Brain microvascular endothelial cell (primary cell): ENCODE measurements at regions not wholly inside any gene's neighbourhood (a gene's known extent, or its start where the extent isn't known, plus 50 kb on each side); places are given as distances from the start of the nearest gene placed in this dataset.
"Not testable (repeated sequence)": the region's sequence is repeated elsewhere in the genome, so short reads cannot be mapped to it uniquely, and the experiment has no call there.

ENCODE experiments used
- DNase-seq: peaks from one replicate; pipeline ENCODE4 v3.0.0-alpha.2; 2020
- H3K27ac ChIP-seq: fragments of 250-450 bp; sonication (Bioruptor Pico); 2 replicates; pipeline ENCODE4 v1.5.1; 2020; ENCODE audit warnings: mild to moderate bottlenecking, moderate library complexity
- H3K27me3 ChIP-seq: fragments of 250-450 bp; sonication (Bioruptor Pico); replicated peaks from 2 replicates; pipeline ENCODE4 v1.5.1; 2020; ENCODE audit warnings: mild to moderate bottlenecking
- H3K36me3 ChIP-seq: fragments of 250-450 bp; sonication (Bioruptor Pico); replicated peaks from 2 replicates; pipeline ENCODE4 v1.5.1; 2020; ENCODE audit warnings: mild to moderate bottlenecking
- H3K4me3 ChIP-seq: 2 replicates; pipeline ENCODE4 v1.5.1; 2011; ENCODE audit warnings: low read depth, mild to moderate bottlenecking, control low read depth, low read length, moderate library complexity
- CTCF ChIP-seq: IDR thresholded peaks from 2 replicates; pipeline ENCODE4 v1.5.1; 2011; ENCODE audit warnings: low read depth, mild to moderate bottlenecking, moderate library complexity, low read length, control low read depth, inconsistent platforms; ENCODE audit errors: missing control alignments
- in situ Hi-C: cut with HindIII; loops from 2 replicates; pipeline ENCODE4 v1.10.0; 2017; ENCODE audit warnings: low sequenced_read_pairs, low pct_ligation_motif_present

GRCh38 chr2:193371200-193371599 is 1176.5 kb upstream of the TMEFF2 start:
- no peak for TF ChIP-seq CTCF
- Histone ChIP-seq H3K27ac (no peak overlapping the region), H3K4me3 (no peak overlapping the region), H3K27me3 (no peaks in the 10 kb centered on the region), H3K36me3 (no peaks in the 10 kb centered on the region)
- in situ Hi-C loops: no loop called here
- no peak for DNase-seq

DNA sequence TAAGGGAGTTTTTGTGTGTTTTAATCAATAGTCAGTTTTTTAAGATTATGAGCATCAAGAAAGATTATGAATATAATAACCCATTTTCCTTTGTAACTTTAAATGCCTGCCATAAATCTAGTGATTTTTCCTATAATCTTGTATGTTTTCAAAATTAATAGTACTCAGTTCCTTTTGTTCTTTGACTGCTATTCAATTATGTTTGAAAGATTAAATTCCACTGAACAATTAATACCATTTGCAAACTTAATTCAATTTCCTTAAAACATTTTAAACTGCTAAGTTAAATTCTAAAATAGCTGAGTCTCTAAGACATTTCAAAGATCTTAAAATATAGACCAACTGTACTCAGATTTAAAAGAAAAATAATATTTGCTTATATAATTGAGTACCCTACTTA is 1173.9 kb upstream of the TMEFF2 start:
- TF ChIP-seq CTCF: no peak
- no peak for DNase-seq
- Histone ChIP-seq H3K27me3 (no peaks in the 10 kb centered on the region), H3K27ac (no peak overlapping the region), H3K4me3 (no peak overlapping the region), H3K36me3 (no peaks in the 10 kb centered on the region)
- in situ Hi-C loops: no loop called here

DNA sequence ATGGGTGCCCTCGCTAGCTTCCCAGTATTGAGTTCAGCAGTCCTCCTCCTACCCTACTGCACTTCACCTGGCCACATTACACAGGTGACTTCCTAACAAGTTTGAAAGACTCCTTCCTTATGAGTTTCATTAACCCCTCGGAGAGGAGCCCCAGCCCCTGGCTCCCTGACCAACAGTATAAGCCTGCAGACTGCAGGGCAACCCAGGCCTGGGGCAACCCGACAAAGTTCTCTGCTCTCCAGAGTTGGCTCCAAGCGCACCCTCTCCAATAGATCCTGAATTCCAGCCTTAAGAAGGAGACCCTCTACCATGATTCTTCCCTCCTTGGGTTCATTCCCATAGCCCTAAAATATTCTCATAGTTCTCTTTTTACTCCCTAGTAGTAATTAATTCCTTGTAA is 1162.8 kb upstream of the TMEFF2 start:
- Histone ChIP-seq H3K36me3 (no peaks in the 10 kb centered on the region), H3K4me3 (no peak overlapping the region), H3K27ac (no peak overlapping the region), H3K27me3 (no peaks in the 10 kb centered on the region)
- no peak for DNase-seq
- TF ChIP-seq CTCF: no peak
- in situ Hi-C loops: no loop called here

DNA sequence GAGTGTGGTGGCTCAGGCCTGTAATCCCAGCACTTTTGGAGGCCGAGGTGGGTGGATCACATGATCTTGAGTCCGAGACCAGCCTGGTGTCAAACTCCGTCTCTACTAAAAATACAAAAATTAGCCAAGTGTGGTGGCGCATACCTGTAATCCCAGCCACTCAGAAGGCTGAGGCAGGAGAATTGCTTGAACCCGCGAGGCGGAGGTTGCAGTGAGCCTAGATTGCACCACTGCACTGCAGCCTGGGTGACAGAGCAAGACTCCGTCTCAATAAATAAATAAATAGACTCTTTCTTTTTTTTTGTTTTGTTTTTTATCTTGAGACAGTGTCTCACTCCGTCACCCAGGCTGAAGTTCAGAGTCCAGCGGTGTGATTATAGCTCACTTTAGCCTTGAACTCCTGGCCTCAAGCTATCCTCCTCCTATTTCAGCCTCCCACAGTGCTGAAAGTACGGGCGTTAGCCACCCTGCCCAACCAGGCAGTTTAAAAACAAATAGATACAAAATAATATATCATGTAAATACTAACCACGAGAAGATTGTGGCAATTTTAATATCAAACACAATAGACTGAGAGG is 1158.0 kb upstream of the TMEFF2 start:
- in situ Hi-C loops, DNase-seq, H3K36me3 ChIP-seq, H3K4me3 ChIP-seq, H3K27me3 ChIP-seq, H3K27ac ChIP-seq: not testable (repeated sequence)

DNA sequence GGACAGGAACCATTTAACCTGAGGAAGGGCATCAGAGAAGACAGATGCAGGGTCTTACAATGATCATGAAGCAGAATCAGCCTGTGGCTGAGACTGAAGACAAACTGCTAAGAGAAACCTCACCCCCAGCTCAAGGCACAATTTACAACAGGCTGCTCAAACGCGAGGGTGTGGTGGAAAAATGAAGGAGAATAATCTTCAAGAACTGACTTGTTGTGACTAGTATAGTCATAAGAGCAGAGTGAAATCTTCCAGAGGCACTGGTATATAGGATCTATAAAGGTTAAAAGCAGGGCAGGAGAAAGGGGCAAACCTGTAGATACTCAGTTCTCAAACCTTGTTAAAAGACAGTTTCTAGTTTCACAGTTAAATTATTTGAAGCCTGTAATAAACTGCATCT is 1155.8 kb upstream of the TMEFF2 start:
- DNase-seq: no peak
- Histone ChIP-seq H3K36me3 (no peaks in the 10 kb centered on the region), H3K27ac (no peak overlapping the region), H3K27me3 (no peaks in the 10 kb centered on the region), H3K4me3 (no peak overlapping the region)
- in situ Hi-C loops: no loop called here
- no peak for TF ChIP-seq CTCF

DNA sequence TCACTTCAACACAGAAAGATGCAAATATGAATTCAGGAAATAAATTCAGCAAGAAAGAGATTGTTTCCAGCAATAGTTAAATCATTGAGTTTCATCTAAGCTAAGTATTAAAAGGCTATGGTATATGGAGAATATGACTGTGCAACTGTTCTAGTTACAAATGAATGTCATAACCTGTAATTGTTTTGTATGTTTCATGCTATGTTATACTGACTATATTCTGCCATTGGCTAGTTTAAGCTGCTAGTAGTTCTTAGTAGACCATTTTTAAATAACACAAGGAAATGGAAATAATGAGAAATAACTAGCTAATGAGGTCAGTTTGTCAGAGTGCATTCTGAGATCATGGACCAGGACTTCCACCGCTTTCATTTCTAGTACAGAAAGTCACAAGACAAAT is 1154.9 kb upstream of the TMEFF2 start:
- Histone ChIP-seq H3K27me3 (no peaks in the 10 kb centered on the region), H3K36me3 (no peaks in the 10 kb centered on the region), H3K4me3 (no peak overlapping the region), H3K27ac (no peak overlapping the region)
- no peak for DNase-seq
- no peak for TF ChIP-seq CTCF
- in situ Hi-C loops: no loop called here
